PC-3 (cell line): ENCODE measurements at regions not wholly inside any gene's neighbourhood (a gene's known extent, or its start where the extent isn't known, plus 50 kb on each side); places are given as distances from the start of the nearest gene placed in this dataset.

Experiments
- ATAC-seq: fragments of 200-7000 bp; cut with Tn5 transposase; 2 replicates; pipeline ENCODE4 v1.9.1; 2020; ENCODE audit warnings: mild to moderate bottlenecking, moderate library complexity
- BruUV-seq: library from RNA; stranded (reverse); fragments of 400-500 nt; replicated peaks from 2 replicates; lab custom pipeline; 2021; lab: Mats Ljungman, UMichigan
- CTCF ChIA-PET: fragments of 300-600 bp; sonication (Branson Sonifier 250); formaldehyde crosslinking; loops from one replicate; lab custom pipeline; 2022; ENCODE audit warnings: antibody characterized with exemption; lab: Charles Lee
- POLR2A ChIA-PET: fragments of 300-600 bp; sonication (Branson Sonifier 250); formaldehyde crosslinking; loops from one replicate; lab custom pipeline; 2022; ENCODE audit warnings: antibody characterized with exemption; ENCODE audit not compliant: unreplicated experiment; lab: Charles Lee
- DNase-seq: peaks from one replicate; pipeline ENCODE4 v3.0.0-alpha.2; 2015
- H2AFZ ChIP-seq: fragments of 300-600 bp; sonication (generic); 2 replicates; pipeline ENCODE4 v1.6.0; 2016; ENCODE audit warnings: antibody characterized with exemption, low read length
- H3F3A ChIP-seq: fragments of 300-600 bp; sonication (generic); one replicate; pipeline ENCODE4 v1.6.0; 2017; ENCODE audit warnings: antibody characterized with exemption, low read length, control low read depth, mild to moderate bottlenecking; ENCODE audit not compliant: unreplicated experiment
- H3K27ac ChIP-seq: fragments of 300-600 bp; sonication (generic); 2 replicates; pipeline ENCODE4 v1.5.1; 2016; ENCODE audit warnings: mild to moderate bottlenecking, low read length
- H3K27me3 ChIP-seq: fragments of 300-600 bp; sonication (generic); 2 replicates; pipeline ENCODE4 v1.6.1; 2016; ENCODE audit warnings: low read length, mixed read lengths
- H3K36me3 ChIP-seq: fragments of 300-600 bp; sonication (generic); 2 replicates; pipeline ENCODE4 v1.6.1; 2016; ENCODE audit warnings: low read depth, mixed run types, low read length, mixed read lengths
- H3K4me1 ChIP-seq: fragments of 300-600 bp; sonication (generic); 2 replicates; pipeline ENCODE4 v1.5.1; 2016; ENCODE audit warnings: low read length; ENCODE audit not compliant: insufficient read depth
- H3K4me2 ChIP-seq: fragments of 300-600 bp; sonication (generic); 2 replicates; pipeline ENCODE4 v1.6.0; 2016; ENCODE audit warnings: low read length
- H3K4me3 ChIP-seq: fragments of 300-600 bp; sonication (generic); 2 replicates; pipeline ENCODE4 v1.5.1; 2016; ENCODE audit warnings: mild to moderate bottlenecking, low read length, mixed read lengths
- H3K79me2 ChIP-seq: fragments of 300-600 bp; sonication (generic); 2 replicates; pipeline ENCODE4 v1.6.1; 2017; ENCODE audit warnings: low read length, mixed read lengths
- H3K9ac ChIP-seq: fragments of 300-600 bp; sonication (generic); 2 replicates; pipeline ENCODE4 v1.6.0; 2016; ENCODE audit warnings: mild to moderate bottlenecking, low read length
- H3K9me2 ChIP-seq: fragments of 300-600 bp; sonication (generic); replicated peaks from 2 replicates; pipeline ENCODE4 v1.6.1; 2016; ENCODE audit warnings: mixed run types, low read length, mixed read lengths
- H3K9me3 ChIP-seq: fragments of 300-600 bp; sonication (generic); 2 replicates; pipeline ENCODE4 v1.6.1; 2016; ENCODE audit warnings: low read length, mixed read lengths
- H4K20me1 ChIP-seq: fragments of 300-600 bp; sonication (generic); 2 replicates; pipeline ENCODE4 v1.6.1; 2016; ENCODE audit warnings: low read length, mixed read lengths
- CTCF ChIP-seq: fragments of 300-600 bp; sonication (generic); conservative IDR thresholded peaks from 2 replicates; pipeline ENCODE4 v1.5.1; 2017; ENCODE audit warnings: antibody characterized with exemption, low read depth, mild to moderate bottlenecking, low read length
- EZH2 ChIP-seq: fragments of 300-600 bp; sonication (generic); IDR thresholded peaks from one replicate; pipeline ENCODE4 v1.6.1; 2017; ENCODE audit warnings: antibody characterized with exemption, mild to moderate bottlenecking, low read length; ENCODE audit not compliant: unreplicated experiment
- EZH2phosphoT487 ChIP-seq: fragments of 300-600 bp; sonication (generic); IDR thresholded peaks from 2 replicates; pipeline ENCODE4 v1.6.1; 2018; ENCODE audit warnings: mild to moderate bottlenecking, antibody characterized with exemption, low read length, borderline replicate concordance
- intact Hi-C: fragments of 100-400 bp; cut with micrococcal nuclease; formaldehyde crosslinking; loops from 2 replicates; pipeline ENCODE4 v1.9.0; 2023

DNA sequence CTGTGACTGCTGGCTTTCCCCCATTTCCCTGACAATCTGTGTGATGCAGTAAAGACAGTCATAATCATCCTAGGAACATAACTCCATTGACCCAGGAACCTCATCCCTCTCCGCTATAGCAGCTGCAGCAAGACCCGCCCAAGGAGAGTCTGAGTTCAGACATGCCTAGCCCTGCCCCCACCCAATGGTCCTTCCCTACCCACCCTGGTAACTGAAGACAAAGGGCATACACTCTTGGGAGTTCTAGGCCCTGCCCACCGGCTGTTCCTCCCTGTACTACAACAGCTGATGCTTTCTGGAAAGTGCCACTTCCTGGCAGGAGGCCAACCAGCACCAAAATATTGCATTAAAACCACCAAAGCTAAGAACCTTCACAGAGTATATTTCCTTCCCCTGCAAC, 1035.6 kb downstream of the C4orf33 start:
- Histone ChIP-seq H3K79me2 (no peaks in the 10 kb centered on the region), H3K9ac (no peak overlapping the region), H3K4me1 (no peaks in the 10 kb centered on the region), H2AFZ (no peak overlapping the region), H3F3A (no peaks in the 10 kb centered on the region), H3K4me3 (no peak overlapping the region), H3K9me3 (no peaks in the 10 kb centered on the region), H3K9me2 (no peaks in the 10 kb centered on the region), H3K27me3 (no peaks in the 10 kb centered on the region), H3K36me3 (no peaks in the 10 kb centered on the region), H3K27ac (no peak overlapping the region), H3K4me2 (no peak overlapping the region), H4K20me1 (no peaks in the 10 kb centered on the region)
- intact Hi-C loops = no loop called here
- BruUV-seq = no TSS peak
- ATAC-seq (no peak), DNase-seq (no peak)
- POLR2A ChIA-PET = no interaction called here
- no peak for TF ChIP-seq EZH2
- TF ChIP-seq EZH2phosphoT487 = no peak
- TF ChIP-seq CTCF = no peak
- CTCF ChIA-PET = no interaction called here

- no peak overlapping the region for H2AFZ ChIP-seq
- no peak overlapping the region for H3K9ac ChIP-seq
- intact Hi-C loops = no loop called here
- no peak for TF ChIP-seq EZH2
- no peak for TF ChIP-seq EZH2phosphoT487
- TF ChIP-seq CTCF = no peak
- no peaks in the 10 kb centered on the region for H3K9me3 ChIP-seq
- no peak overlapping the region for H3K4me2 ChIP-seq
- H4K20me1 ChIP-seq = no peaks in the 10 kb centered on the region
- H3K9me2 ChIP-seq = no peaks in the 10 kb centered on the region
- no peak overlapping the region for H3K4me3 ChIP-seq
- ChIA-PET POLR2A (interaction anchor here (0.5 kb wide), 1 partner anchor 334 kb away, joined by 4 read pairs; no protein-coding TSS in a partner anchor), CTCF (no interaction called here)
- H3F3A ChIP-seq = no peaks in the 10 kb centered on the region
- H3K27me3 ChIP-seq = no peaks in the 10 kb centered on the region
- ATAC-seq (no peak), DNase-seq (no peak)
- BruUV-seq = no TSS peak
- no peaks in the 10 kb centered on the region for H3K36me3 ChIP-seq
- no peaks in the 10 kb centered on the region for H3K79me2 ChIP-seq
- H3K27ac ChIP-seq = no peak overlapping the region
- no peaks in the 10 kb centered on the region for H3K4me1 ChIP-seq
Measured at GRCh38 chr4:130141651-130142050, 1045.7 kb downstream of the C4orf33 start.

GRCh38 chr4:130143656-130144055, 1047.7 kb downstream of the C4orf33 start:
- Histone ChIP-seq H3K4me2 (no peak overlapping the region), H3K9me3 (no peaks in the 10 kb centered on the region), H3K4me3 (no peak overlapping the region), H3K36me3 (no peaks in the 10 kb centered on the region), H3K79me2 (no peaks in the 10 kb centered on the region), H3K9me2 (no peaks in the 10 kb centered on the region), H4K20me1 (no peaks in the 10 kb centered on the region), H3F3A (no peaks in the 10 kb centered on the region), H3K4me1 (no peaks in the 10 kb centered on the region), H2AFZ (no peak overlapping the region), H3K27ac (no peak overlapping the region), H3K9ac (no peak overlapping the region), H3K27me3 (no peaks in the 10 kb centered on the region)
- TF ChIP-seq EZH2phosphoT487 (no peak), EZH2 (no peak), CTCF (no peak)
- BruUV-seq = no TSS peak
- intact Hi-C loops = no loop called here
- no peak for DNase-seq
- no peak for ATAC-seq
- ChIA-PET CTCF (no interaction called here), POLR2A (no interaction called here)
